ENCODE measurements at regions not wholly inside any gene's neighbourhood (a gene's known extent, or its start where the extent isn't known, plus 50 kb on each side); places are given as distances from the start of the nearest gene placed in this dataset.
"Not testable (repeated sequence)": the region's sequence is repeated elsewhere in the genome, so short reads cannot be mapped to it uniquely, and the experiment has no call there.

- not testable (repeated sequence) for H3K27ac ChIP-seq (ENCODE audit: low read depth, low read length); H3K9me3 ChIP-seq (ENCODE audit: control insufficient read depth, insufficient read depth, low read length); H3K36me3 ChIP-seq (ENCODE audit: control insufficient read depth, insufficient read depth, low read length); H3K4me1 ChIP-seq (ENCODE audit: control insufficient read depth, insufficient read depth, low read length); H3K4me3 ChIP-seq (ENCODE audit: low read depth, low read length); DNase-seq (ENCODE audit: low read depth in 4 of 6, low spot score in 6 of 6); H3K27me3 ChIP-seq (ENCODE audit: control insufficient read depth, insufficient read depth, low read length)
- WGBS (ENCODE audit: insufficient coverage) = no CpG with 5 or more reads among the region's 4 CpGs
Measured at GRCh38 chr5:60454277-60454676, 245.7 kb downstream of the DEPDC1B start.

- no peaks in the 10 kb centered on the region for H3K36me3 ChIP-seq (ENCODE audit: control insufficient read depth, insufficient read depth, low read length)
- H3K9me3 ChIP-seq (ENCODE audit: control insufficient read depth, insufficient read depth, low read length) = no peaks in the 10 kb centered on the region
- no peak for DNase-seq (ENCODE audit: low read depth in 4 of 6, low spot score in 6 of 6)
- H3K4me3 ChIP-seq (ENCODE audit: low read depth, low read length) = no peak overlapping the region
- H3K4me1 ChIP-seq (ENCODE audit: control insufficient read depth, insufficient read depth, low read length) = no peaks in the 10 kb centered on the region
- no peak overlapping the region for H3K27ac ChIP-seq (ENCODE audit: low read depth, low read length)
- H3K27me3 ChIP-seq (ENCODE audit: control insufficient read depth, insufficient read depth, low read length) = no peaks in the 10 kb centered on the region
- WGBS (ENCODE audit: insufficient coverage) = no CpG with 5 or more reads among the region's 4 CpGs
Measured at GRCh38 chr5:60453186-60453976, 246.6 kb downstream of the DEPDC1B start.

GRCh38 chr5:60448600-60448999 lies 251.4 kb downstream of the DEPDC1B start:
- Histone ChIP-seq H3K27me3 (ENCODE audit: control insufficient read depth, insufficient read depth, low read length) (no peaks in the 10 kb centered on the region), H3K9me3 (ENCODE audit: control insufficient read depth, insufficient read depth, low read length) (no peaks in the 10 kb centered on the region), H3K36me3 (ENCODE audit: control insufficient read depth, insufficient read depth, low read length) (no peaks in the 10 kb centered on the region), H3K27ac (ENCODE audit: low read depth, low read length) (no peak overlapping the region), H3K4me1 (ENCODE audit: control insufficient read depth, insufficient read depth, low read length) (no peaks in the 10 kb centered on the region), H3K4me3 (ENCODE audit: low read depth, low read length) (no peak overlapping the region)
- no CpG with 5 or more reads among the region's 2 CpGs for WGBS (ENCODE audit: insufficient coverage)
- DNase-seq (ENCODE audit: low read depth in 4 of 6, low spot score in 6 of 6) = no peak

GRCh38 chr5:60447488-60447920 lies 252.5 kb downstream of the DEPDC1B start:
- DNase-seq (ENCODE audit: low read depth in 4 of 6, low spot score in 6 of 6) = no peak
- H3K36me3 ChIP-seq (ENCODE audit: control insufficient read depth, insufficient read depth, low read length) = no peaks in the 10 kb centered on the region
- H3K4me3 ChIP-seq (ENCODE audit: low read depth, low read length) = no peak overlapping the region
- no peaks in the 10 kb centered on the region for H3K4me1 ChIP-seq (ENCODE audit: control insufficient read depth, insufficient read depth, low read length)
- no peaks in the 10 kb centered on the region for H3K9me3 ChIP-seq (ENCODE audit: control insufficient read depth, insufficient read depth, low read length)
- H3K27ac ChIP-seq (ENCODE audit: low read depth, low read length) = no peak overlapping the region
- H3K27me3 ChIP-seq (ENCODE audit: control insufficient read depth, insufficient read depth, low read length) = no peaks in the 10 kb centered on the region
- WGBS (ENCODE audit: insufficient coverage) = 79% methylated on average over 2 of the region's 5 CpGs

GRCh38 chr5:60446917-60447316 lies 253.0 kb downstream of the DEPDC1B start:
- no peaks in the 10 kb centered on the region for H3K27me3 ChIP-seq (ENCODE audit: control insufficient read depth, insufficient read depth, low read length)
- H3K4me3 ChIP-seq (ENCODE audit: low read depth, low read length) = no peak overlapping the region
- H3K9me3 ChIP-seq (ENCODE audit: control insufficient read depth, insufficient read depth, low read length) = no peaks in the 10 kb centered on the region
- no peak for DNase-seq (ENCODE audit: low read depth in 4 of 6, low spot score in 6 of 6)
- H3K4me1 ChIP-seq (ENCODE audit: control insufficient read depth, insufficient read depth, low read length) = no peaks in the 10 kb centered on the region
- 67% methylated on average over 1 of the region's 3 CpGs for WGBS (ENCODE audit: insufficient coverage)
- no peaks in the 10 kb centered on the region for H3K36me3 ChIP-seq (ENCODE audit: control insufficient read depth, insufficient read depth, low read length)
- no peak overlapping the region for H3K27ac ChIP-seq (ENCODE audit: low read depth, low read length)

- H3K36me3 ChIP-seq (ENCODE audit: control insufficient read depth, insufficient read depth, low read length) = no peaks in the 10 kb centered on the region
- no peaks in the 10 kb centered on the region for H3K9me3 ChIP-seq (ENCODE audit: control insufficient read depth, insufficient read depth, low read length)
- DNase-seq (ENCODE audit: low read depth in 4 of 6, low spot score in 6 of 6) = no peak
- no peak overlapping the region for H3K4me3 ChIP-seq (ENCODE audit: low read depth, low read length)
- no peaks in the 10 kb centered on the region for H3K27me3 ChIP-seq (ENCODE audit: control insufficient read depth, insufficient read depth, low read length)
- WGBS (ENCODE audit: insufficient coverage) = no CpG with 5 or more reads among the region's 1 CpG
- H3K27ac ChIP-seq (ENCODE audit: low read depth, low read length) = no peak overlapping the region
- no peaks in the 10 kb centered on the region for H3K4me1 ChIP-seq (ENCODE audit: control insufficient read depth, insufficient read depth, low read length)
Measured at GRCh38 chr5:60445921-60446320, 254.0 kb downstream of the DEPDC1B start.

GRCh38 chr5:60445427-60445826 lies 254.5 kb downstream of the DEPDC1B start:
- Histone ChIP-seq H3K4me3 (ENCODE audit: low read depth, low read length) (no peak overlapping the region), H3K27me3 (ENCODE audit: control insufficient read depth, insufficient read depth, low read length) (no peaks in the 10 kb centered on the region), H3K4me1 (ENCODE audit: control insufficient read depth, insufficient read depth, low read length) (no peaks in the 10 kb centered on the region), H3K36me3 (ENCODE audit: control insufficient read depth, insufficient read depth, low read length) (no peaks in the 10 kb centered on the region), H3K9me3 (ENCODE audit: control insufficient read depth, insufficient read depth, low read length) (no peaks in the 10 kb centered on the region), H3K27ac (ENCODE audit: low read depth, low read length) (no peak overlapping the region)
- no peak for DNase-seq (ENCODE audit: low read depth in 4 of 6, low spot score in 6 of 6)

- no CpG with 5 or more reads among the region's 5 CpGs for WGBS (ENCODE audit: insufficient coverage)
- no peaks in the 10 kb centered on the region for H3K36me3 ChIP-seq (ENCODE audit: control insufficient read depth, insufficient read depth, low read length)
- no peaks in the 10 kb centered on the region for H3K9me3 ChIP-seq (ENCODE audit: control insufficient read depth, insufficient read depth, low read length)
- no peaks in the 10 kb centered on the region for H3K4me1 ChIP-seq (ENCODE audit: control insufficient read depth, insufficient read depth, low read length)
- no peaks in the 10 kb centered on the region for H3K27me3 ChIP-seq (ENCODE audit: control insufficient read depth, insufficient read depth, low read length)
- peak in 1 of 6 donors; percentile 65 for DNase-seq (ENCODE audit: low read depth in 4 of 6, low spot score in 6 of 6)
- H3K27ac ChIP-seq (ENCODE audit: low read depth, low read length) = no peak overlapping the region
- H3K4me3 ChIP-seq (ENCODE audit: low read depth, low read length) = no peak overlapping the region
Measured at GRCh38 chr5:60444661-60445360, 255.2 kb downstream of the DEPDC1B start.

- no peaks in the 10 kb centered on the region for H3K4me1 ChIP-seq (ENCODE audit: control insufficient read depth, insufficient read depth, low read length)
- H3K9me3 ChIP-seq (ENCODE audit: control insufficient read depth, insufficient read depth, low read length) = no peaks in the 10 kb centered on the region
- H3K27ac ChIP-seq (ENCODE audit: low read depth, low read length) = no peak overlapping the region
- H3K36me3 ChIP-seq (ENCODE audit: control insufficient read depth, insufficient read depth, low read length) = no peaks in the 10 kb centered on the region
- DNase-seq (ENCODE audit: low read depth in 4 of 6, low spot score in 6 of 6) = no peak
- H3K27me3 ChIP-seq (ENCODE audit: control insufficient read depth, insufficient read depth, low read length) = no peaks in the 10 kb centered on the region
- H3K4me3 ChIP-seq (ENCODE audit: low read depth, low read length) = no peak overlapping the region
- WGBS (ENCODE audit: insufficient coverage) = 100% methylated on average over 1 of the region's 1 CpG
Measured at GRCh38 chr5:60439552-60439951, 260.4 kb downstream of the DEPDC1B start.

- H3K36me3 ChIP-seq (ENCODE audit: control insufficient read depth, insufficient read depth, low read length) = no peaks in the 10 kb centered on the region
- no peaks in the 10 kb centered on the region for H3K4me1 ChIP-seq (ENCODE audit: control insufficient read depth, insufficient read depth, low read length)
- no peak overlapping the region for H3K27ac ChIP-seq (ENCODE audit: low read depth, low read length)
- no peaks in the 10 kb centered on the region for H3K9me3 ChIP-seq (ENCODE audit: control insufficient read depth, insufficient read depth, low read length)
- no peaks in the 10 kb centered on the region for H3K27me3 ChIP-seq (ENCODE audit: control insufficient read depth, insufficient read depth, low read length)
- DNase-seq (ENCODE audit: low read depth in 4 of 6, low spot score in 6 of 6) = no peak
- no peak overlapping the region for H3K4me3 ChIP-seq (ENCODE audit: low read depth, low read length)
Measured at GRCh38 chr5:60437308-60437707, 262.7 kb downstream of the DEPDC1B start.
